HEK293 (cell line): ENCODE measurements at regions not wholly inside any gene's neighbourhood (a gene's known extent, or its start where the extent isn't known, plus 50 kb on each side); places are given as distances from the start of the nearest gene placed in this dataset.

ENCODE experiments used
- CTCF ChIA-PET: fragments of 350-600 bp; formaldehyde crosslinking; extraction: SDS; loops from one replicate; lab custom pipeline; 2021; ENCODE audit warnings: antibody characterized with exemption; lab: Yijun Ruan, JAX
- POLR2A ChIA-PET: fragments of 300-600 bp; formaldehyde crosslinking; extraction: SDS; loops from one replicate; lab custom pipeline; 2020; ENCODE audit warnings: antibody characterized with exemption, inconsistent platforms; lab: Yijun Ruan, JAX
- H3K27ac ChIP-seq: fragments of 200-500 bp; sonication (Bioruptor generic); 2 replicates; pipeline ENCODE4 v1.5.1; 2014; ENCODE audit warnings: low read depth, low read length, control low read depth, inconsistent platforms; ENCODE audit errors: extremely low read depth
- H3K36me3 ChIP-seq, 2 experiments: fragments of 200-500 bp in 1 of 2; sonication (Bioruptor generic) in 1 of 2; 1 replicate in 1 of 2; 2 replicates in 1 of 2; pipeline ENCODE4 v1.5.1; 2014 to 2017; ENCODE audit warnings: inconsistent platforms in 2 of 2, low read length in 2 of 2; ENCODE audit not compliant: control insufficient read depth in 2 of 2, insufficient read depth in 1 of 2
- H3K4me1 ChIP-seq: fragments of 200-500 bp; sonication (Bioruptor generic); 2 replicates; pipeline ENCODE4 v1.5.1; 2014; ENCODE audit warnings: mild to moderate bottlenecking, low read length, inconsistent platforms; ENCODE audit not compliant: control insufficient read depth, insufficient read depth
- H3K4me3 ChIP-seq: 2 replicates; pipeline ENCODE4 v1.5.1; 2011; ENCODE audit warnings: low read depth, mild to moderate bottlenecking, control low read depth, low read length, moderate library complexity
- H3K9me3 ChIP-seq: fragments of 200-500 bp; sonication (Bioruptor generic); 2 replicates; pipeline ENCODE4 v1.5.1; 2014; ENCODE audit warnings: low read depth, low read length, inconsistent platforms; ENCODE audit not compliant: control insufficient read depth, insufficient read depth
- BCL11A ChIP-seq: fragments of 450-650 bp; formaldehyde crosslinking; IDR thresholded peaks from 2 replicates; pipeline ENCODE4 v1.5.1; 2016; ENCODE audit warnings: low read depth, missing biosample characterization, missing genetic modification characterization
- GFI1B ChIP-seq: fragments of 450-650 bp; formaldehyde crosslinking; IDR thresholded peaks from 2 replicates; pipeline ENCODE4 v1.5.1; 2016; ENCODE audit warnings: missing biosample characterization, missing genetic modification characterization
- GLI4 ChIP-seq: fragments of 450-650 bp; formaldehyde crosslinking; IDR thresholded peaks from 2 replicates; pipeline ENCODE4 v1.5.1; 2016; ENCODE audit warnings: missing biosample characterization, missing genetic modification characterization
- KLF7 ChIP-seq: fragments of 450-650 bp; formaldehyde crosslinking; IDR thresholded peaks from 2 replicates; pipeline ENCODE4 v1.5.1; 2016; ENCODE audit warnings: missing biosample characterization, missing genetic modification characterization, borderline replicate concordance
- RBAK ChIP-seq: fragments of 450-650 bp; formaldehyde crosslinking; IDR thresholded peaks from 2 replicates; pipeline ENCODE4 v1.5.1; 2016; ENCODE audit warnings: missing biosample characterization, missing genetic modification characterization
- ZBTB17 ChIP-seq: fragments of 450-650 bp; formaldehyde crosslinking; IDR thresholded peaks from 2 replicates; pipeline ENCODE4 v1.5.1; 2016; ENCODE audit warnings: missing biosample characterization, missing genetic modification characterization
- ZNF140 ChIP-seq: fragments of 450-650 bp; formaldehyde crosslinking; IDR thresholded peaks from 2 replicates; pipeline ENCODE4 v1.5.1; 2016; ENCODE audit warnings: missing biosample characterization, missing genetic modification characterization
- ZNF174 ChIP-seq: fragments of 450-650 bp; formaldehyde crosslinking; IDR thresholded peaks from 2 replicates; pipeline ENCODE4 v1.5.0; 2017; ENCODE audit warnings: missing biosample characterization, mild to moderate bottlenecking, missing genetic modification characterization
- ZNF2 ChIP-seq: fragments of 450-650 bp; formaldehyde crosslinking; IDR thresholded peaks from 2 replicates; pipeline ENCODE4 v1.5.1; 2016; ENCODE audit warnings: missing biosample characterization, missing genetic modification characterization
- ZNF280D ChIP-seq: fragments of 450-650 bp; formaldehyde crosslinking; IDR thresholded peaks from 2 replicates; pipeline ENCODE4 v1.5.1; 2016; ENCODE audit warnings: missing biosample characterization, missing genetic modification characterization
- ZNF366 ChIP-seq: fragments of 450-650 bp; formaldehyde crosslinking; conservative IDR thresholded peaks from 2 replicates; pipeline ENCODE4 v1.5.1; 2016; ENCODE audit warnings: missing biosample characterization, missing genetic modification characterization
- ZNF426 ChIP-seq: fragments of 450-650 bp; formaldehyde crosslinking; IDR thresholded peaks from 2 replicates; pipeline ENCODE4 v1.5.1; 2017; ENCODE audit warnings: missing biosample characterization, missing genetic modification characterization, mild to moderate bottlenecking, inconsistent platforms, moderate library complexity
- ZNF521 ChIP-seq: fragments of 450-650 bp; formaldehyde crosslinking; IDR thresholded peaks from 2 replicates; pipeline ENCODE4 v1.5.1; 2017; ENCODE audit warnings: missing biosample characterization, mild to moderate bottlenecking, missing genetic modification characterization
- ZNF623 ChIP-seq: fragments of 450-650 bp; formaldehyde crosslinking; IDR thresholded peaks from 2 replicates; pipeline ENCODE4 v1.5.1; 2016; ENCODE audit warnings: missing biosample characterization, missing genetic modification characterization
- ZNF707 ChIP-seq: fragments of 450-650 bp; formaldehyde crosslinking; IDR thresholded peaks from 2 replicates; pipeline ENCODE4 v1.5.1; 2016; ENCODE audit warnings: missing biosample characterization, missing genetic modification characterization
- TF ChIP-seq, protein P1 (sequence below): fragments of 450-650 bp; formaldehyde crosslinking; IDR thresholded peaks from 2 replicates; pipeline ENCODE4 v1.5.1; 2016; ENCODE audit warnings: missing biosample characterization, missing genetic modification characterization, borderline replicate concordance
- TF ChIP-seq, protein P2 (sequence below): fragments of 450-650 bp; formaldehyde crosslinking; IDR thresholded peaks from 2 replicates; pipeline ENCODE4 v1.5.1; 2016; ENCODE audit warnings: missing biosample characterization, missing genetic modification characterization
- TF ChIP-seq, protein P3 (sequence below): fragments of 450-650 bp; formaldehyde crosslinking; IDR thresholded peaks from 2 replicates; pipeline ENCODE4 v1.5.1; 2016; ENCODE audit warnings: missing biosample characterization, missing genetic modification characterization
- TF ChIP-seq, protein P4 (sequence below): fragments of 450-650 bp; formaldehyde crosslinking; IDR thresholded peaks from 2 replicates; pipeline ENCODE4 v1.5.1; 2016; ENCODE audit warnings: missing biosample characterization, missing genetic modification characterization
- TF ChIP-seq, protein P5 (sequence below): fragments of 450-650 bp; formaldehyde crosslinking; IDR thresholded peaks from 2 replicates; pipeline ENCODE4 v1.5.1; 2016; ENCODE audit warnings: missing biosample characterization, missing genetic modification characterization
- TF ChIP-seq, protein P6 (sequence below): fragments of 450-650 bp; formaldehyde crosslinking; IDR thresholded peaks from 2 replicates; pipeline ENCODE4 v1.5.1; 2016; ENCODE audit warnings: missing biosample characterization, missing genetic modification characterization

DNA sequence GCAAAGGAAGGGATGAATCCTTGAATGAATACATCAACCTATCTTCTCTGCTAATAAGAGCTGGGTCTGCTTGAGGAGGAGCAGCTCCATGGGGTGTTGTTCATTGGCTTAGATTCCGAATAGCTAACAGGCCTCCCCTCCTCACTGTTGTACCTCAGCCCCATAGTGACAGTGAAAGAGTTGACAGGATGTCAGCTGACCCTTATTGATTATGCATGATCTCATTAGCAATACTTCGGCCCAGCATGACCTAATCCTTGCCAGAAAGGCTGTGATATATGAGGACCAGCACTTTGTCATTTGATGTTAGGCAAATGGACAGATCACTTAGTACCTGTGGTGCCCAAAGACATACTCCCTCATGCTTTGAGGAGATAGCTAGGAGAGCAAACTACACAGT is 1333.7 kb upstream of the CELF4 start (continued):
- TF ChIP-seq ZNF280D (tag by site-specific recombination): no peak
- TF ChIP-seq, all 188 proteins: peak for 0

DNA sequence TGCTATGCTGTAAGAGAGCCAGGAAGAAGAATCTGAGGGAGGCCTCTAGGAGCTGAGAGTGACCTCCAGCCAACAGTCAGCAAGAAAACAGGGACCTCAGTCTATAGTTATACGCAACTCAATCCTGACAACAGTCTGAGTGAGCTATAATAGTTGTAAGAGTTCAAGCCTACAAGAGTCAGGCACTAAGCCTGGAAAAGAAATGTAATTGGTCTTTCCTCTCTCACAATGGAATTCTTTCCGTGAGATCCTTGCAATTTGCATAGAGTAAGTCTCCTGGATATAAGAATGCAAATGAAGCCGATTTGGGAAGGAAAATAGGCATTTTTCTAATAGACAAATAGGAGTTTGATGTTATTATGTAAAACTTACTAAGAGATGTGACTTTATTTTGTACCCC is 1332.6 kb upstream of the CELF4 start:
- Histone ChIP-seq H3K4me1 (no peaks in the 10 kb centered on the region), H3K27ac (no peak overlapping the region), H3K36me3 (no peaks in the 10 kb centered on the region), H3K4me3 (no peak overlapping the region), H3K9me3 (no peaks in the 10 kb centered on the region)
- ChIA-PET CTCF (interaction anchor here (0.5 kb wide), 1 partner anchor 15 kb away, joined by 5 read pairs; no protein-coding TSS in a partner anchor), POLR2A (no interaction called here)
- no peak for TF ChIP-seq GFI1B (tag by site-specific recombination)
- TF ChIP-seq ZBTB17: no peak
- TF ChIP-seq ZNF140 (tag by site-specific recombination): no peak
- TF ChIP-seq ZNF623: no peak
- no peak for TF ChIP-seq ZNF521 (tag by site-specific recombination)
- TF ChIP-seq, protein P1, sequence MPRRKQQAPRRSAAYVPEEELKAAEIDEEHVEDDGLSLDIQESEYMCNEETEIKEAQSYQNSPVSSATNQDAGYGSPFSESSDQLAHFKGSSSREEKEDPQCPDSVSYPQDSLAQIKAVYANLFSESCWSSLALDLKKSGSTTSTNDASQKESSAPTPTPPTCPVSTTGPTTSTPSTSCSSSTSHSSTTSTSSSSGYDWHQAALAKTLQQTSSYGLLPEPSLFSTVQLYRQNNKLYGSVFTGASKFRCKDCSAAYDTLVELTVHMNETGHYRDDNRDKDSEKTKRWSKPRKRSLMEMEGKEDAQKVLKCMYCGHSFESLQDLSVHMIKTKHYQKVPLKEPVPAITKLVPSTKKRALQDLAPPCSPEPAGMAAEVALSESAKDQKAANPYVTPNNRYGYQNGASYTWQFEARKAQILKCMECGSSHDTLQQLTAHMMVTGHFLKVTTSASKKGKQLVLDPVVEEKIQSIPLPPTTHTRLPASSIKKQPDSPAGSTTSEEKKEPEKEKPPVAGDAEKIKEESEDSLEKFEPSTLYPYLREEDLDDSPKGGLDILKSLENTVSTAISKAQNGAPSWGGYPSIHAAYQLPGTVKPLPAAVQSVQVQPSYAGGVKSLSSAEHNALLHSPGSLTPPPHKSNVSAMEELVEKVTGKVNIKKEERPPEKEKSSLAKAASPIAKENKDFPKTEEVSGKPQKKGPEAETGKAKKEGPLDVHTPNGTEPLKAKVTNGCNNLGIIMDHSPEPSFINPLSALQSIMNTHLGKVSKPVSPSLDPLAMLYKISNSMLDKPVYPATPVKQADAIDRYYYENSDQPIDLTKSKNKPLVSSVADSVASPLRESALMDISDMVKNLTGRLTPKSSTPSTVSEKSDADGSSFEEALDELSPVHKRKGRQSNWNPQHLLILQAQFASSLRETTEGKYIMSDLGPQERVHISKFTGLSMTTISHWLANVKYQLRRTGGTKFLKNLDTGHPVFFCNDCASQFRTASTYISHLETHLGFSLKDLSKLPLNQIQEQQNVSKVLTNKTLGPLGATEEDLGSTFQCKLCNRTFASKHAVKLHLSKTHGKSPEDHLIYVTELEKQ (tag by site-specific recombination): no peak
- TF ChIP-seq, protein P2, sequence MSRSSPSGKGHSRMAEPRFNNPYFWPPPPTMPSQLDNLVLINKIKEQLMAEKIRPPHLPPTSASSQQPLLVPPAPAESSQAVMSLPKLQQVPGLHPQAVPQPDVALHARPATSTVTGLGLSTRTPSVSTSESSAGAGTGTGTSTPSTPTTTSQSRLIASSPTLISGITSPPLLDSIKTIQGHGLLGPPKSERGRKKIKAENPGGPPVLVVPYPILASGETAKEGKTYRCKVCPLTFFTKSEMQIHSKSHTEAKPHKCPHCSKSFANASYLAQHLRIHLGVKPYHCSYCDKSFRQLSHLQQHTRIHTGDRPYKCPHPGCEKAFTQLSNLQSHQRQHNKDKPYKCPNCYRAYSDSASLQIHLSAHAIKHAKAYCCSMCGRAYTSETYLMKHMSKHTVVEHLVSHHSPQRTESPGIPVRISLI (tag by site-specific recombination): no peak
- TF ChIP-seq ZNF426 (tag by site-specific recombination): no peak
- TF ChIP-seq, protein P3, sequence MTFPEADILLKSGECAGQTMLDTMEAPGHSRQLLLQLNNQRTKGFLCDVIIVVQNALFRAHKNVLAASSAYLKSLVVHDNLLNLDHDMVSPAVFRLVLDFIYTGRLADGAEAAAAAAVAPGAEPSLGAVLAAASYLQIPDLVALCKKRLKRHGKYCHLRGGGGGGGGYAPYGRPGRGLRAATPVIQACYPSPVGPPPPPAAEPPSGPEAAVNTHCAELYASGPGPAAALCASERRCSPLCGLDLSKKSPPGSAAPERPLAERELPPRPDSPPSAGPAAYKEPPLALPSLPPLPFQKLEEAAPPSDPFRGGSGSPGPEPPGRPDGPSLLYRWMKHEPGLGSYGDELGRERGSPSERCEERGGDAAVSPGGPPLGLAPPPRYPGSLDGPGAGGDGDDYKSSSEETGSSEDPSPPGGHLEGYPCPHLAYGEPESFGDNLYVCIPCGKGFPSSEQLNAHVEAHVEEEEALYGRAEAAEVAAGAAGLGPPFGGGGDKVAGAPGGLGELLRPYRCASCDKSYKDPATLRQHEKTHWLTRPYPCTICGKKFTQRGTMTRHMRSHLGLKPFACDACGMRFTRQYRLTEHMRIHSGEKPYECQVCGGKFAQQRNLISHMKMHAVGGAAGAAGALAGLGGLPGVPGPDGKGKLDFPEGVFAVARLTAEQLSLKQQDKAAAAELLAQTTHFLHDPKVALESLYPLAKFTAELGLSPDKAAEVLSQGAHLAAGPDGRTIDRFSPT (tag by site-specific recombination): no peak
- TF ChIP-seq, protein P4, sequence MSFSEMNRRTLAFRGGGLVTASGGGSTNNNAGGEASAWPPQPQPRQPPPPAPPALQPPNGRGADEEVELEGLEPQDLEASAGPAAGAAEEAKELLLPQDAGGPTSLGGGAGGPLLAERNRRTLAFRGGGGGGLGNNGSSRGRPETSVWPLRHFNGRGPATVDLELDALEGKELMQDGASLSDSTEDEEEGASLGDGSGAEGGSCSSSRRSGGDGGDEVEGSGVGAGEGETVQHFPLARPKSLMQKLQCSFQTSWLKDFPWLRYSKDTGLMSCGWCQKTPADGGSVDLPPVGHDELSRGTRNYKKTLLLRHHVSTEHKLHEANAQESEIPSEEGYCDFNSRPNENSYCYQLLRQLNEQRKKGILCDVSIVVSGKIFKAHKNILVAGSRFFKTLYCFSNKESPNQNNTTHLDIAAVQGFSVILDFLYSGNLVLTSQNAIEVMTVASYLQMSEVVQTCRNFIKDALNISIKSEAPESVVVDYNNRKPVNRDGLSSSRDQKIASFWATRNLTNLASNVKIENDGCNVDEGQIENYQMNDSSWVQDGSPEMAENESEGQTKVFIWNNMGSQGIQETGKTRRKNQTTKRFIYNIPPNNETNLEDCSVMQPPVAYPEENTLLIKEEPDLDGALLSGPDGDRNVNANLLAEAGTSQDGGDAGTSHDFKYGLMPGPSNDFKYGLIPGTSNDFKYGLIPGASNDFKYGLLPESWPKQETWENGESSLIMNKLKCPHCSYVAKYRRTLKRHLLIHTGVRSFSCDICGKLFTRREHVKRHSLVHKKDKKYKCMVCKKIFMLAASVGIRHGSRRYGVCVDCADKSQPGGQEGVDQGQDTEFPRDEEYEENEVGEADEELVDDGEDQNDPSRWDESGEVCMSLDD (tag by site-specific recombination): no peak
- TF ChIP-seq BCL11A (tag by site-specific recombination): no peak
- no peak for TF ChIP-seq ZNF2 (tag by site-specific recombination)
- TF ChIP-seq ZNF707 (tag by site-specific recombination): no peak
- TF ChIP-seq RBAK (tag by site-specific recombination): no peak
- TF ChIP-seq ZNF174: no peak
- no peak for TF ChIP-seq ZNF366
- no peak for TF ChIP-seq KLF7 (tag by site-specific recombination)
- TF ChIP-seq, protein P5, sequence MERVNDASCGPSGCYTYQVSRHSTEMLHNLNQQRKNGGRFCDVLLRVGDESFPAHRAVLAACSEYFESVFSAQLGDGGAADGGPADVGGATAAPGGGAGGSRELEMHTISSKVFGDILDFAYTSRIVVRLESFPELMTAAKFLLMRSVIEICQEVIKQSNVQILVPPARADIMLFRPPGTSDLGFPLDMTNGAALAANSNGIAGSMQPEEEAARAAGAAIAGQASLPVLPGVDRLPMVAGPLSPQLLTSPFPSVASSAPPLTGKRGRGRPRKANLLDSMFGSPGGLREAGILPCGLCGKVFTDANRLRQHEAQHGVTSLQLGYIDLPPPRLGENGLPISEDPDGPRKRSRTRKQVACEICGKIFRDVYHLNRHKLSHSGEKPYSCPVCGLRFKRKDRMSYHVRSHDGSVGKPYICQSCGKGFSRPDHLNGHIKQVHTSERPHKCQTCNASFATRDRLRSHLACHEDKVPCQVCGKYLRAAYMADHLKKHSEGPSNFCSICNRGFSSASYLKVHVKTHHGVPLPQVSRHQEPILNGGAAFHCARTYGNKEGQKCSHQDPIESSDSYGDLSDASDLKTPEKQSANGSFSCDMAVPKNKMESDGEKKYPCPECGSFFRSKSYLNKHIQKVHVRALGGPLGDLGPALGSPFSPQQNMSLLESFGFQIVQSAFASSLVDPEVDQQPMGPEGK (tag by site-specific recombination): no peak
- TF ChIP-seq, protein P6, sequence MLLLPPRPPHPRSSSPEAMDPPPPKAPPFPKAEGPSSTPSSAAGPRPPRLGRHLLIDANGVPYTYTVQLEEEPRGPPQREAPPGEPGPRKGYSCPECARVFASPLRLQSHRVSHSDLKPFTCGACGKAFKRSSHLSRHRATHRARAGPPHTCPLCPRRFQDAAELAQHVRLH: no peak
- no peak for TF ChIP-seq GLI4 (tag by site-specific recombination)
